ENCODE measurements at regions not wholly inside any gene's neighbourhood (a gene's known extent, or its start where the extent isn't known, plus 50 kb on each side); places are given as distances from the start of the nearest gene placed in this dataset.
A peak's percentile ranks its signal among the peaks of the same experiment; 100 is the strongest.

- intact Hi-C loops (cut with DNase I) = no loop called here
- Histone ChIP-seq H3K27ac (no peak overlapping the region), H3K27me3 (ENCODE audit: insufficient read depth in 3 of 3, low read length in 2 of 3) (no peaks in the 10 kb centered on the region), H3K4me1 (no peaks in the 10 kb centered on the region), H3K9me3 (no peaks in the 10 kb centered on the region), H3K4me3 (no peak overlapping the region), H3K36me3 (ENCODE audit: insufficient read depth in 1 of 2, low read depth in 1 of 2) (no peaks in the 10 kb centered on the region)
- DNase-seq = no peak
- ATAC-seq = no peak
- 33 to 40% (median 38%) methylated on average over 4 of the region's 4 CpGs for WGBS, 3 donors
- no peak for TF ChIP-seq CTCF (IDR thresholded peaks at IDR 0.05)
Observed at GRCh38 chr5:92644266-92644886, 936.6 kb downstream of the NR2F1-AS1 start.

- Histone ChIP-seq H3K27ac (no peak overlapping the region), H3K4me1 (no peaks in the 10 kb centered on the region), H3K9me3 (no peaks in the 10 kb centered on the region), H3K4me3 (peak overlapping the region; percentile 48), H3K36me3 (ENCODE audit: insufficient read depth in 1 of 2, low read depth in 1 of 2) (no peaks in the 10 kb centered on the region), H3K27me3 (ENCODE audit: insufficient read depth in 3 of 3, low read length in 2 of 3) (no peaks in the 10 kb centered on the region)
- intact Hi-C loops (cut with DNase I) = no loop called here
- ATAC-seq (no peak), DNase-seq (no peak)
- no peak for TF ChIP-seq CTCF (IDR thresholded peaks at IDR 0.05)
- 6 to 10% (median 9%) methylated on average over 10 of the region's 10 CpGs for WGBS, 3 donors
Observed at GRCh38 chr5:92641031-92641962, 939.7 kb downstream of the NR2F1-AS1 start.

GRCh38 chr5:92640340-92640739 lies 940.7 kb downstream of the NR2F1-AS1 start:
- Histone ChIP-seq H3K4me3 (no peak overlapping the region), H3K9me3 (no peaks in the 10 kb centered on the region), H3K27ac (no peak overlapping the region), H3K27me3 (ENCODE audit: insufficient read depth in 3 of 3, low read length in 2 of 3) (no peaks in the 10 kb centered on the region), H3K4me1 (no peaks in the 10 kb centered on the region), H3K36me3 (ENCODE audit: insufficient read depth in 1 of 2, low read depth in 1 of 2) (no peaks in the 10 kb centered on the region)
- ATAC-seq = no peak
- DNase-seq = no peak
- intact Hi-C loops (cut with DNase I) = no loop called here
- no peak for TF ChIP-seq CTCF (IDR thresholded peaks at IDR 0.05)
- WGBS, 3 donors = 74 to 83% (median 83%) methylated on average over 3 of the region's 3 CpGs

GRCh38 chr5:92637960-92638359 lies 943.1 kb downstream of the NR2F1-AS1 start:
- no peak overlapping the region for H3K4me3 ChIP-seq
- ATAC-seq (no peak), DNase-seq (no peak)
- no peaks in the 10 kb centered on the region for H3K4me1 ChIP-seq
- no peaks in the 10 kb centered on the region for H3K27me3 ChIP-seq (ENCODE audit: insufficient read depth in 3 of 3, low read length in 2 of 3)
- H3K27ac ChIP-seq = no peak overlapping the region
- no peak for TF ChIP-seq CTCF (IDR thresholded peaks at IDR 0.05)
- H3K36me3 ChIP-seq (ENCODE audit: insufficient read depth in 1 of 2, low read depth in 1 of 2) = no peaks in the 10 kb centered on the region
- intact Hi-C loops (cut with DNase I) = no loop called here
- no peaks in the 10 kb centered on the region for H3K9me3 ChIP-seq
- 27 to 46% (median 36%) methylated on average over 4 of the region's 4 CpGs for WGBS, 3 donors
